ENCODE measurements at regions not wholly inside any gene's neighbourhood (a gene's known extent, or its start where the extent isn't known, plus 50 kb on each side); places are given as distances from the start of the nearest gene placed in this dataset.

GRCh38 chr1:209379280-209379679 lies 204.2 kb upstream of the CAMK1G start:
- H3K4me3 ChIP-seq (ENCODE audit: low read length) = no peak overlapping the region
- no peak for TF ChIP-seq ZNF274 (IDR thresholded peaks at IDR 0.05; ENCODE audit: low read depth, low read length)

GRCh38 chr1:209380420-209380819 lies 203.1 kb upstream of the CAMK1G start:
- no peak for TF ChIP-seq ZNF274 (IDR thresholded peaks at IDR 0.05; ENCODE audit: low read depth, low read length)
- H3K4me3 ChIP-seq (ENCODE audit: low read length) = no peak overlapping the region

GRCh38 chr1:209382231-209383100 lies 201.0 kb upstream of the CAMK1G start:
- H3K4me3 ChIP-seq (ENCODE audit: low read length) = no peak overlapping the region
- no peak for TF ChIP-seq ZNF274 (IDR thresholded peaks at IDR 0.05; ENCODE audit: low read depth, low read length)

GRCh38 chr1:209383422-209383821 lies 200.1 kb upstream of the CAMK1G start:
- TF ChIP-seq ZNF274 (IDR thresholded peaks at IDR 0.05; ENCODE audit: low read depth, low read length) = no peak
- no peak overlapping the region for H3K4me3 ChIP-seq (ENCODE audit: low read length)

- H3K4me3 ChIP-seq (ENCODE audit: low read length) = no peak overlapping the region
Observed at GRCh38 chr1:209383907-209384709, 199.4 kb upstream of the CAMK1G start.

GRCh38 chr1:209384710-209385550 lies 198.6 kb upstream of the CAMK1G start:
- TF ChIP-seq ZNF274 (IDR thresholded peaks at IDR 0.05; ENCODE audit: low read depth, low read length) = no peak
- H3K4me3 ChIP-seq (ENCODE audit: low read length) = no peak overlapping the region

More at GRCh38 chr1:209383907-209384709, 199.4 kb upstream of the CAMK1G start:
- TF ChIP-seq ZNF274 (IDR thresholded peaks at IDR 0.05; ENCODE audit: low read depth, low read length) = no peak

GRCh38 chr1:209386156-209386555 lies 197.4 kb upstream of the CAMK1G start:
- no peak for TF ChIP-seq ZNF274 (IDR thresholded peaks at IDR 0.05; ENCODE audit: low read depth, low read length)
- no peak overlapping the region for H3K4me3 ChIP-seq (ENCODE audit: low read length)

- no peak for TF ChIP-seq ZNF274 (IDR thresholded peaks at IDR 0.05; ENCODE audit: low read depth, low read length)
- H3K4me3 ChIP-seq (ENCODE audit: low read length) = no peak overlapping the region
Observed at GRCh38 chr1:209387271-209387968, 196.1 kb upstream of the CAMK1G start.

- no peak for TF ChIP-seq ZNF274 (IDR thresholded peaks at IDR 0.05; ENCODE audit: low read depth, low read length)
- H3K4me3 ChIP-seq (ENCODE audit: low read length) = no peak overlapping the region
Observed at GRCh38 chr1:209387969-209388329, 195.6 kb upstream of the CAMK1G start.

- TF ChIP-seq ZNF274 (IDR thresholded peaks at IDR 0.05; ENCODE audit: low read depth, low read length) = no peak
- H3K4me3 ChIP-seq (ENCODE audit: low read length) = no peak overlapping the region
Observed at GRCh38 chr1:209388358-209388757, 195.2 kb upstream of the CAMK1G start.

GRCh38 chr1:209389258-209389657 lies 194.3 kb upstream of the CAMK1G start:
- TF ChIP-seq ZNF274 (IDR thresholded peaks at IDR 0.05; ENCODE audit: low read depth, low read length) = no peak
- H3K4me3 ChIP-seq (ENCODE audit: low read length) = no peak overlapping the region

GRCh38 chr1:209389975-209390374 lies 193.5 kb upstream of the CAMK1G start:
- no peak for TF ChIP-seq ZNF274 (IDR thresholded peaks at IDR 0.05; ENCODE audit: low read depth, low read length)
- H3K4me3 ChIP-seq (ENCODE audit: low read length) = no peak overlapping the region

- H3K4me3 ChIP-seq (ENCODE audit: low read length) = no peak overlapping the region
- TF ChIP-seq ZNF274 (IDR thresholded peaks at IDR 0.05; ENCODE audit: low read depth, low read length) = no peak
Observed at GRCh38 chr1:209390764-209391163, 192.8 kb upstream of the CAMK1G start.
